Upper lobe of left lung (tissue), 6 donors: ENCODE measurements at regions not wholly inside any gene's neighbourhood (a gene's known extent, or its start where the extent isn't known, plus 50 kb on each side); places are given as distances from the start of the nearest gene placed in this dataset.

Experiments
- ATAC-seq, 2 donors: fragments of 200-7000 bp; cut with Tn5 transposase; one replicate each; pipeline ENCODE4 v1.9.1; 2022; ENCODE audit warnings: mild to moderate bottlenecking in 2 of 2, moderate library complexity in 2 of 2; ENCODE audit not compliant: low FRiP score in 2 of 2
- DNase-seq, 2 donors: peaks; one replicate each; pipeline ENCODE4 v3.0.0-alpha.2; 2019 to 2020
- H3K27ac ChIP-seq, 4 donors: fragments of 200-600 bp; sonication (generic); one replicate each; pipeline ENCODE4 v1.5.1; 2016 to 2019
- H3K27me3 ChIP-seq, 4 donors: fragments of 200-600 bp; sonication (generic); one replicate each; pipeline ENCODE4 v1.5.1; 2017 to 2019
- H3K36me3 ChIP-seq, 4 donors: fragments of 200-600 bp; sonication (generic); one replicate each; pipeline ENCODE4 v1.5.1; 2016 to 2019
- H3K4me1 ChIP-seq, 4 donors: fragments of 200-600 bp; sonication (generic); one replicate each; pipeline ENCODE4 v1.5.1; 2018 to 2019
- H3K4me3 ChIP-seq, 4 donors: fragments of 200-600 bp; sonication (generic); one replicate each; pipeline ENCODE4 v1.5.1; 2017 to 2019; ENCODE audit warnings: mild to moderate bottlenecking in 2 of 4, moderate library complexity in 1 of 4
- H3K9me3 ChIP-seq, 4 donors: fragments of 200-600 bp; sonication (generic); one replicate each; pipeline ENCODE4 v1.5.1; 2018 to 2019
- CTCF ChIP-seq, 6 experiments: fragments of 450-650 bp in 4 of 6; fragments of 200-600 bp in 2 of 6; sonication (generic) in 2 of 6; IDR thresholded peaks; one replicate each; pipeline ENCODE4 v1.5.1; 2016 to 2019; ENCODE audit warnings: antibody characterized with exemption in 6 of 6
- EP300 ChIP-seq, 4 donors: sonication (generic); formaldehyde crosslinking; IDR thresholded peaks; one replicate each; pipeline ENCODE4 v1.5.1; 2017; ENCODE audit warnings: antibody characterized with exemption in 4 of 4, control low read depth in 2 of 4
- POLR2A ChIP-seq, 4 donors: fragments of 450-650 bp; IDR thresholded peaks; one replicate each; pipeline ENCODE4 v1.5.1; 2016 to 2017; ENCODE audit warnings: antibody characterized with exemption in 4 of 4, mild to moderate bottlenecking in 2 of 4
- POLR2AphosphoS5 ChIP-seq, 2 donors: sonication (generic); formaldehyde crosslinking; IDR thresholded peaks; one replicate each; pipeline ENCODE4 v1.5.1; 2017; ENCODE audit warnings: antibody characterized with exemption in 2 of 2
- WGBS, 2 donors: methylation state at CpG; one replicate each; pipeline ENCODE4 v1.1.5; 2017 to 2018; 5-methylcytosine and 5-hydroxymethylcytosine counted together
- donor health status: DM: no; HTN: no; CAD: no; lungs with moderate emphysema.
- donor health status: DM: no; HTN: yes; CAD: no; lungs with severe emphysema.

- H3K4me1 ChIP-seq: no peaks in the 10 kb centered on the region
- no peaks in the 10 kb centered on the region for H3K36me3 ChIP-seq
- H3K27ac ChIP-seq: no peak overlapping the region
- DNase-seq (no peak), ATAC-seq (no peak)
- no peaks in the 10 kb centered on the region for H3K27me3 ChIP-seq
- TF ChIP-seq EP300 (IDR thresholded peaks at IDR 0.05) (no peak), CTCF (IDR thresholded peaks at IDR 0.05) (no peak), POLR2A (IDR thresholded peaks at IDR 0.05) (no peak), POLR2AphosphoS5 (IDR thresholded peaks at IDR 0.05) (no peak)
- H3K4me3 ChIP-seq: no peak overlapping the region
- WGBS, 2 donors: 82 to 87% methylated on average over 4 of the region's 4 CpGs
- H3K9me3 ChIP-seq: no peaks in the 10 kb centered on the region
Observed at GRCh38 chr10:59102394-59102793, 74.0 kb upstream of the PHYHIPL start.

- WGBS, 2 donors: 83 to 87% methylated on average over 4 of the region's 4 CpGs
- TF ChIP-seq EP300 (IDR thresholded peaks at IDR 0.05) (no peak), CTCF (IDR thresholded peaks at IDR 0.05) (no peak), POLR2AphosphoS5 (IDR thresholded peaks at IDR 0.05) (no peak), POLR2A (IDR thresholded peaks at IDR 0.05) (no peak)
- ATAC-seq: no peak
Observed at GRCh38 chr10:59104186-59104585, 72.3 kb upstream of the PHYHIPL start.

GRCh38 chr10:59106441-59106840 is 70.0 kb upstream of the PHYHIPL start:
- ATAC-seq: no peak
- Histone ChIP-seq H3K36me3 (no peaks in the 10 kb centered on the region), H3K4me3 (no peak overlapping the region), H3K27me3 (no peaks in the 10 kb centered on the region), H3K9me3 (no peaks in the 10 kb centered on the region), H3K27ac (no peak overlapping the region), H3K4me1 (no peaks in the 10 kb centered on the region)
- TF ChIP-seq EP300 (IDR thresholded peaks at IDR 0.05) (no peak), CTCF (IDR thresholded peaks at IDR 0.05) (no peak), POLR2A (IDR thresholded peaks at IDR 0.05) (no peak), POLR2AphosphoS5 (IDR thresholded peaks at IDR 0.05) (no peak)
- DNase-seq: no peak
- 94 to 100% methylated on average over 1 of the region's 1 CpG for WGBS, 2 donors

More at GRCh38 chr10:59104186-59104585, 72.3 kb upstream of the PHYHIPL start:
- H3K27ac ChIP-seq: no peak overlapping the region
- no peaks in the 10 kb centered on the region for H3K9me3 ChIP-seq
- H3K27me3 ChIP-seq: no peaks in the 10 kb centered on the region
- no peak for DNase-seq
- H3K36me3 ChIP-seq: no peaks in the 10 kb centered on the region
- no peaks in the 10 kb centered on the region for H3K4me1 ChIP-seq
- no peak overlapping the region for H3K4me3 ChIP-seq

- 86% methylated on average over 1 of the region's 1 CpG for WGBS, 2 donors
- H3K4me1 ChIP-seq: no peaks in the 10 kb centered on the region
- no peak overlapping the region for H3K27ac ChIP-seq
- no peak overlapping the region for H3K4me3 ChIP-seq
- DNase-seq (no peak), ATAC-seq (no peak)
- TF ChIP-seq POLR2AphosphoS5 (IDR thresholded peaks at IDR 0.05) (no peak), EP300 (IDR thresholded peaks at IDR 0.05) (no peak), CTCF (IDR thresholded peaks at IDR 0.05) (no peak), POLR2A (IDR thresholded peaks at IDR 0.05) (no peak)
- H3K27me3 ChIP-seq: no peaks in the 10 kb centered on the region
- no peaks in the 10 kb centered on the region for H3K36me3 ChIP-seq
- no peaks in the 10 kb centered on the region for H3K9me3 ChIP-seq
Observed at GRCh38 chr10:59107147-59107546, 69.3 kb upstream of the PHYHIPL start.

- H3K36me3 ChIP-seq: no peaks in the 10 kb centered on the region
- no peak for TF ChIP-seq POLR2AphosphoS5 (IDR thresholded peaks at IDR 0.05)
- TF ChIP-seq EP300 (IDR thresholded peaks at IDR 0.05): no peak
- no peak for TF ChIP-seq POLR2A (IDR thresholded peaks at IDR 0.05)
- no peak for TF ChIP-seq CTCF (IDR thresholded peaks at IDR 0.05)
- no peak for DNase-seq
- no peak overlapping the region for H3K4me3 ChIP-seq
- H3K27ac ChIP-seq: no peak overlapping the region
- H3K27me3 ChIP-seq: no peaks in the 10 kb centered on the region
- ATAC-seq: no peak
- H3K9me3 ChIP-seq: no peaks in the 10 kb centered on the region
- H3K4me1 ChIP-seq: no peaks in the 10 kb centered on the region
- 32 to 54% methylated on average over 1 of the region's 1 CpG for WGBS, 2 donors
Observed at GRCh38 chr10:59108296-59108870, 68.1 kb upstream of the PHYHIPL start.
